HuH-7 (cell line): ENCODE measurements at regions not wholly inside any gene's neighbourhood (a gene's known extent, or its start where the extent isn't known, plus 50 kb on each side); places are given as distances from the start of the nearest gene placed in this dataset.
"Not testable (repeated sequence)": the region's sequence is repeated elsewhere in the genome, so short reads cannot be mapped to it uniquely, and the experiment has no call there.

Source experiments
- DNase-seq: peaks from one replicate; pipeline ENCODE4 v3.0.0; 2011; ENCODE audit warnings: low spot score

- no peak for DNase-seq
Observed at GRCh38 chr6:73943930-73944652, 248.1 kb downstream of the CD109 start.

- DNase-seq = no peak
Observed at GRCh38 chr6:73943411-73943810, 247.4 kb downstream of the CD109 start.

GRCh38 chr6:73942592-73943186 is 246.7 kb downstream of the CD109 start:
- no peak for DNase-seq

- no peak for DNase-seq
Observed at GRCh38 chr6:73941892-73942291, 245.9 kb downstream of the CD109 start.

GRCh38 chr6:73937805-73938204 is 241.8 kb downstream of the CD109 start:
- no peak for DNase-seq

- no peak for DNase-seq
Observed at GRCh38 chr6:73932866-73933265, 236.9 kb downstream of the CD109 start.

- DNase-seq = no peak
Observed at GRCh38 chr6:73929405-73929804, 233.4 kb downstream of the CD109 start.

- DNase-seq = no peak
Observed at GRCh38 chr6:73927421-73927820, 231.4 kb downstream of the CD109 start.

- DNase-seq = not testable (repeated sequence)
Observed at GRCh38 chr6:73925703-73926102, 229.7 kb downstream of the CD109 start.

- no peak for DNase-seq
Observed at GRCh38 chr6:73923905-73924485, 228.0 kb downstream of the CD109 start.

- DNase-seq = no peak
Observed at GRCh38 chr6:73903155-73903554, 207.2 kb downstream of the CD109 start.

GRCh38 chr6:73901986-73902385 is 206.0 kb downstream of the CD109 start:
- DNase-seq = no peak

- no peak for DNase-seq
Observed at GRCh38 chr6:73901311-73901710, 205.3 kb downstream of the CD109 start.

- no peak for DNase-seq
Observed at GRCh38 chr6:73898599-73898998, 202.6 kb downstream of the CD109 start.

- DNase-seq = no peak
Observed at GRCh38 chr6:73893696-73894095, 197.7 kb downstream of the CD109 start.

GRCh38 chr6:73888050-73888449 is 192.0 kb downstream of the CD109 start:
- no peak for DNase-seq

GRCh38 chr6:73885393-73885792 is 189.4 kb downstream of the CD109 start:
- no peak for DNase-seq

GRCh38 chr6:73884540-73884939 is 188.5 kb downstream of the CD109 start:
- no peak for DNase-seq

- DNase-seq = no peak
Observed at GRCh38 chr6:73879501-73880293, 183.7 kb downstream of the CD109 start.

GRCh38 chr6:73878403-73878802 is 182.4 kb downstream of the CD109 start:
- no peak for DNase-seq
